Dedifferentiated amniotic fluid mesenchymal stem cell (primary cell): ENCODE measurements at regions not wholly inside any gene's neighbourhood (a gene's known extent, or its start where the extent isn't known, plus 50 kb on each side); places are given as distances from the start of the nearest gene placed in this dataset.
"Not testable (repeated sequence)": the region's sequence is repeated elsewhere in the genome, so short reads cannot be mapped to it uniquely, and the experiment has no call there.

ENCODE experiments used
- DNase-seq: peaks from one replicate; pipeline ENCODE4 v3.0.0-alpha.2; 2016; ENCODE audit errors: extremely low spot score

DNA sequence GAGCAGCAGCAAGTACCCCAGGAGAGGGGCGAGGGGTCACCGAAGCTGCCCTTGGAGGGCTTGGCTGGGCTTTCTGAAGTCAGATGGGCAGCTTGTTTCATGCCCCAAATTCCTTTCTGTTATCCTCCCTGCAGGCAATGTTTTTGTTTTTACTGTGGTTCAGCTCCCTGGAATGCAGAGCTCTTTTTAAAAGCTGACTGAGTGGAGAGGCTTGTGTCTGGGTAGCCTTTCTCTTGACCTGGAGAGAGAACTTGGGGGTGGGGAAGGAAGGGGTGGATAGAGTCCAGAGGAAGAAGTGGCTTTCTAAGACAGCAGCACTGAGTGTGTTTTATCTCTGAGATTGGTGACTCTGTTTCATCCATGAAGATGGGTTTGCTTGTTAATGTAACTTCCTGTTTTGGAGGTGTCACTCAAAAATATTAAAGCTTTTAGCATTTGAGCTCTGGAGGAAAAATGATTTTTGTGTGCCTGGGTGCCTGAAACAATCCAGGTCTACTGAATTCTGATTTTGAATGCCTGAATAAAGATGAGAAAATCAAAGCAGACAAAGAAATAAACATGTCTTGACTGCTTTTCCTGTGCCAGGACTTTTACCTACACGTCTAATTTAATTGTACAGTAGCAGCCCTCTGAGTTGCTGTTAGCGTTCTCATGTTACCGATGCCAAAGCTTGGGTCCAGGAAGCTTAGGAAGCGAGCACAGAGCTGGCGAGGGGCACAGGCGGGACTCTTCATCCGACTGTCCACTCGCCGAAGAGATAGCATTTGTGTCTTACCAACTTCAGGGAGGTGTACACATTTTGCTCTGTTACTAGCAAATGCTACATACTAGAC lies 78.2 kb upstream of the EEF1E1 start:
- peak; percentile 82 for DNase-seq

DNA sequence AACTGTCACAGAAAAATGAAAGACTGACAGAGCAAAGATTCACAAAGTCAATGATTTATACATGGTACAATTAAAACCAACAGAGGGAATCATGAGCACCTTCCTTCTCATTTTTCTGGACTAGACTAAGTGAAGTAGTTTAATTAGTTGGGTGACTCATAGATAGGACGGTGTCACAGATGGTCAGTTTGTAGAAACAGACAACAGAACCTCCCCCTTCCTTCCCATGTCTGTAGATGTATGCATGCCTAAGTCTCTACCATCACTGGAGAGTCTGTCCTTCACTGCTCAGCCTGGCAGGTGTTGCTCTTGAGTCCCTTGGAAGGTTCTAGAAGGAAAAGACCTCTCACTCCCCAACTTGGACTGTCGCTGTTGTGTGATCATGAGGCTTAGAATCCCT lies 75.4 kb upstream of the EEF1E1 start:
- DNase-seq: no peak

DNA sequence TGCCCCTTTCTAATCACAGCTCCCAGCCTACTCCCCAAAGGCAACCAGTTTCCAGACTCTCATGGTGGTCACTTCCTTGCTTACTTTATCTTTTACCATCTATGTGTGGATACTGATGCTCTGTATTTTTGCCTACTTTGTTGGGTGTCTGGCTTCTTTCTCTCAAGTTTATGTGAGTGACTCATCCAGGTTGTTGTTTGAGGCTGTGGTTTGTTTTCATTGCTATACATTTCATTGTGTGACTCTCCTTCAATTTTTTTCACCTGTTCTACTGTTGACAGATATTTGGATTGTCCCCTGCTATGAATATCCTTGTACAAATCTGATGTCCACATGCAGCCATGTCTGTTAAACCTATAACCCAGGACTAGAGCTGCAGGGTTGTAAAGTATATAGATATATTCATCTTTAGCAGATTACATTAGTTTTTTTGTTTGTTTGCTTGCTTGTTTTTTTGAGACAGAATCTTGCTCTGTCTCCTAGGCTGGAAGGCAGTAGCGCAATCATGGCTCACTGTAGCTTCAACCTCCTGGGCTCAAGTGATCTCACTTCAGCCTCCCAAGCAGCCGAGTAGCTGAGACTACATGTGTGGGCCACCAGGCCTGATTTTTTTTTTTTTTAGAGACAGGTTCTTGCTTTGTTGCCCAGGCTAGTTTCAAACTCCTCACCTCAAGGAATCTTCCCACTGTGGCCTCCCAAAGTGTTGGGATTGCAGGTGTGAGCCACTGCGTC lies 72.9 kb upstream of the EEF1E1 start:
- no peak for DNase-seq

DNA sequence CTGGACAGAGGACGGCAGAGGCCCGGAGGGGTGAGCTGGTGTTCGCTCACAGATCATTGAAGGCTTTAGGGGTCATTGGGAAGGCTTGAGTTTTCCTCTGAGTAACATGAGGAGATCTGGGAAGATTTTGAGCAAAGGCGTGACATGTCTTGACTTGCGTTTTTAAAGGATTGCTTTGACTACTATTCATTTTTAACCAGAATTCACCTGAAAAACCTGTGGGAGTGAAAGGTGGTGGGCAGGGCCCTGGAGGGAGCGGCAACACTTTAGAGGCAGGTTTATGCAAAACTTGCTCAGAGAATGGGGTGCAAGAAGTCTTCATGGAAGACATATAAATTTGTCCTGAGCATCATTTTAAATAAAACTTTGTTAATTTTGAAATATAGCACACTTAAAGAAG lies 72.2 kb upstream of the EEF1E1 start:
- no peak for DNase-seq

DNA sequence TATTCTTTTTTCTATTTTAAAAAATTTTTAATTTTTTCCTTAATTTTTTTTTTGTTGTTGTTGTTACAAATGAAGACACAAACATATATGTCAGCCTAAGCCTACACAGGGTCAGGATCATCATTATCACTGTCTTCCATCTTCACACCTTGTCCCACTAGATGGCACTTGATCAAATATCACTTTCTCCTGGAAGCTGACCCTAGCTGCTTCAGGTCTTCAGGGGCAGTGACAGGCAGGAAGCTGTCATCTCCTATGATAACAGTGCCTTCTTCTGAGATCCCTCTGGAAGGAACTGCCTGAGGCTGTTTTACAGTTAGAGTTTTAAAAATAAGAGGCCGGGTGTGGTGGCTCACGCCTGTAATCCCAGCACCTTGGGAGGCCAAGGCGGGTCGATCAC lies 70.2 kb upstream of the EEF1E1 start:
- no peak for DNase-seq

DNA sequence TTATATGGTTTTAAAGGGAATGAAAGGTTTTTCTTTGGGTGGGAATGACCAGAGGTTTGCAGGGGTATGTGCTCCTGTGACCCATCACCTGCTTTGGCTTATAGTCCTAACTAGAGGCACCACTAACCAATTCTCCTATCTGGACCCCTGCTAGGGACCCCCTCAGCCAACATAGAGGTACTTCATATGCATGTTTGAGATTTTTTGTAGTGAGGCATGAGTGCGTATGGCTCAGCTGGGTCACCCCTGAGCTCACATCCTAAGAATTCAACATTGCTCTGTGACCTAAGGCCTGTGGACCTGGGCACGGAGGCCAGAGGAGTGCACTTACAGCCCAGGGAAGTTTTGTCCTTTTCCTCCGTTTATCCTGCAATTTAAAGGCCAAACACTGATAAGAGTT lies 68.4 kb upstream of the EEF1E1 start:
- no peak for DNase-seq

DNA sequence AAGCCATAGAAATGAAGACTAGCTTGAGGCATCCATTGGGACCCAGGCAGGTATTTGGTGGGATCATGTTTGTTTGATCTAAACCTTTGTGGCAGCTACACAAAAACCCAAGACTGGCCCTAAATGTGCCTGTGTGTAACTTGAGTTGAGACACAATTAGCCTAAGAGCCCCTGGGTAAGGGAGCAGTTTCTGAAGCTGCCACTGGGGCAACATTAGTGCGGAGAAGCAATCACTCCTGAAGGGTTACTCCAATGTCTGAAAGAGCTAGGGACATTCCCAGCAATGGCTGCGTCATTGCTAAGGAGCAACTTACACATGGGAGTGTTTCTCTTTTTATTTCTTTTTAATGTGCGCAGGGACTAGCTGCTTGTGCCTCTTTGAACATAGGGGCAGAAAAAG lies 67.9 kb upstream of the EEF1E1 start:
- no peak for DNase-seq

DNA sequence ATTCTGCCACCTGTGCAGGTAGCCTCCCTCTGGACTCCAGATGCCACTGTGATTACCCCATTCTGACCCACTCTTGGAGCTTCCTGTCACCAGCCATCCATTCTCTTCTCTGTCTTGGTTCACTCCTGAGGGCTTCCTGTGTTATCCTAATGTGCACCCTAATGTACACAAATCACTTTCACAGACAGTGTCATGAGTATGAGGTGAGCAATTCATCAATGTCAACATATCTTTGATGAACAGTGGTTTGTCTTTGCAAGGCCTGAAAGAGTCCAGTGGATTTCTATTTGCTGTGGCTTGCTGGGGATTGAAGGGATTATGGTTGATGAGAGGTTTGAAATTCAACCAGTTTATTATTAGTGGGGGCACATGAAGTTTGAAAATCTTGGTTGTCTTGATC lies 63.8 kb upstream of the EEF1E1 start:
- no peak for DNase-seq

DNA sequence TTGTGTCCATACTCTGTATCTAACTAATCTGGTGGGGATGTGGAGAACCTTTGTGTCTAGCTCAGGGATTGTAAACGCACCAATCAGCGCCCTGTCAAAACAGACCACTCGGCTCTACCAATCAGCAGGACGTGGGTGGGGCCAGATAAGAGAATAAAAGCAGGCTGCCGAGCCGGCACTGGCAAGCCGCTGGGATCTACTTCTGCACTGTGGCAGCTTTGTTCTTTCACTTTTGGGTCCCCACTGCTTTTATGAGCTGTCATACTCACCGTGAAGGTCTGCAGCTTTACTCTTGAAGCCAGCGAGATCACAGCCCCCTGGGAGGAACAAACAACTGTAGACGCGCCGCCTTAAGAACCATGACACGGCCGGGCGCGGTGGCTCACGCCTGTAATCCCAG lies 62.7 kb upstream of the EEF1E1 start:
- not testable (repeated sequence) for DNase-seq

DNA sequence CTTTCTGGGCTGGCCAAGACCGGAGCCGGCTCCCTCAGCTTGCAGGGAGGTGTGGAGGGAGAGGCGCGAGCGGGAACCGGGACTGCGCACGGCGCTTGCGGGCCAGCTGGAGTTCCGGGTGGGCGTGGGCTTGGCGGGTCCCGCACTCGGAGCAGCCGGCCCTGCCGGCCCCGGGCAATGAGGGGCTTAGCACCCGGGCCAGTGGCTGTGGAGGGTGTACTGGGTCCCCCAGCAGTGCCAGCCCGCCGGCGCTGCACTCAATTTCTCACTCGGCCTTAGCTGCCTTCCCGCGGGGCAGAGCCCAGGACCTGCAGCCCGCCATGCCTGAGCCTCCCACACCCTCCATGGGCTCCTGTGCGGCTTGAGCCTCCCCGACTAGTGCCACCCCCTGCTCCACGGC lies 61.9 kb upstream of the EEF1E1 start:
- DNase-seq: not testable (repeated sequence)

DNA sequence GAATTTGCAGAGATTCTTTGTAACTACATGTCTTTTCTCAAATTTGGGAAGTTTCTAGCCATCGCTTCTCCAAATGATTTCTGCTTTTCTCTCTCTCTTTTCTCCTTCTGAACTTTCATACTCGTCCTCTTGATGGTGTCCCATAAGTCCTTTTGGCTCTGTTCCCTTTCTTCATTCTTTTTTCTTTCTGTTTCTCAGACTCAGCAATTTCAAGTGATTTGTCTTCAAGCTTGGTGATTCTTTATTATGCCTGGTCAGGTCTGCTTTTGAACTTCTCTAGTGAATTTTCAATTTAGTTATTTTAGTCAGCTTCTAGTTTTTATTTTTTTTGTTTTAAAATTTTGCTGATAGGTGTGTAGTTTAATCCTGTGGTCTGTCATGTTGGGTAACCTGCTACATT lies 57.6 kb upstream of the EEF1E1 start:
- DNase-seq: no peak

DNA sequence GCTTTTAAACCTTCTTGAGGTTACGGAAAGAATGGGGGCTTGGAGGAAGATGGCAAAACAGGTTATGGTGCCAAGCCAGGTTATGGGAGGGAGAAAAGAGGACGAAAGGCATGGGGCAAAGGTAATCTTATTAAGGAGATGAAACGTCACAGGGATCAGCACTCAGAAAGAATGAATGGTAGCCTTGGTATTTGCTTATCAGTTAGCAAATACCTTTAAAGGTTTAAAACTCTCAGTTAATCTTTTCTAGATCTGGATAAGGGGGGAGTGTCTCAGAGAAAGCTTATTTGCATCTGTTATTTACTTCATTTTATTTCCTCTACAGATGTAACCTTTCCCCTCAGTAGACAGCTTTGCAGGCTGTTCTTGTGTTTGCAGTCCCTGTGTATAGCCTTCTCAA lies 55.5 kb upstream of the EEF1E1 start:
- DNase-seq: no peak

DNA sequence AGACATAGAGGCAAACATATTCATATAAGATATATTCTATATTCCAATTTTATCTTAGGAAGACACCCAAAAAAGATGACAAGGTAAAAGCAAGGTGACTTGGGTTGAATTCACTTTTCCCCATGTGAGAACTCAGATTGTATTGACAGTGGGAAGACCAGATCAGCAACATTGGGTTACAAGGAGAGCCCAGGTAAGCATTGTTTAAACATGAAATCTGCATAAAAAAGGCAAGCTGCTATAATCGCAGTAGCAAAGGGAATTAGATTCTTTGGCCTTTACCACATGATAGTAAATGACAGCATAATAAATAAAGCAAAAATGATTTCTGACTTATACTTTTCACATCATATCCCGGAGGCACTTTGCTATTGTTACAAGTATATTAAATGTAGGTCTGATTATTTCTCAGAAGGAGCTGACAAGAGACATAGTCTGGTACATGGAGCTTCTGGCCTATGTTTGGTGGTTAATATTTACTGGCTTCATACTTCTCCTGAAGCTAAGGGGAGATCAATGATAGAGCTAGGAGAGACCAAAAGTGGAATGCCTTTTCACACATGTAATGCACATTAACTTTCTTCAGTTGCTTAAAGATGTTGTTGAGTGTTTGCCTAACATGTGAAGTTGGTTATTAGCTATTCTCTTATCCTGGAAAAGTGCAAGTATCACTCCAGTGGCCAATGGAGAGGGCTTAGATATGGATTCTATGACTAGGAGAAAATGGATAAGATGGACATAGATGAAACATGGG lies 53.1 kb upstream of the EEF1E1 start:
- no peak for DNase-seq
